CD14-positive monocyte (primary cell): ENCODE measurements at regions not wholly inside any gene's neighbourhood (a gene's known extent, or its start where the extent isn't known, plus 50 kb on each side); places are given as distances from the start of the nearest gene placed in this dataset.

Experiments
- DNase-seq, 3 donors: peaks; one replicate each; pipeline ENCODE4 v3.0.0-alpha.2; 2011 to 2022
- H2AFZ ChIP-seq: 2 replicates; pipeline ENCODE4 v1.6.0; 2012; ENCODE audit warnings: mild to moderate bottlenecking, low read depth, low read length, inconsistent platforms; ENCODE audit not compliant: insufficient read depth, poor library complexity, severe bottlenecking
- H3K27ac ChIP-seq, 2 donors: 1 replicate in 1 of 2; 2 replicates in 1 of 2; pipeline ENCODE4 v1.5.1; 2012 to 2013; ENCODE audit warnings: low read length in 2 of 2, control low read depth in 1 of 2, inconsistent platforms in 1 of 2, low read depth in 1 of 2, mild to moderate bottlenecking in 1 of 2
- H3K27me3 ChIP-seq, 2 donors: one replicate each; pipeline versions ENCODE4 v1.6.0 to v1.6.1; 2011 to 2013; ENCODE audit warnings: low read length in 2 of 2; ENCODE audit not compliant: control insufficient read depth in 2 of 2, insufficient read depth in 2 of 2
- H3K36me3 ChIP-seq, 2 donors: replicated peaks in 1 of 2; 1 replicate in 1 of 2; 2 replicates in 1 of 2; pipeline versions ENCODE4 v1.5.1 to v1.6.1; 2012 to 2013; ENCODE audit warnings: low read length in 2 of 2, control low read depth in 1 of 2, inconsistent platforms in 1 of 2, mild to moderate bottlenecking in 1 of 2; ENCODE audit not compliant: insufficient read depth in 2 of 2, control insufficient read depth in 1 of 2
- H3K4me1 ChIP-seq, 2 donors: 1 replicate in 1 of 2; 2 replicates in 1 of 2; pipeline versions ENCODE4 v1.5.1 to v1.6.1; 2012 to 2013; ENCODE audit warnings: low read length in 2 of 2, control low read depth in 1 of 2, inconsistent platforms in 1 of 2, mild to moderate bottlenecking in 1 of 2, moderate library complexity in 1 of 2; ENCODE audit not compliant: insufficient read depth in 2 of 2, control insufficient read depth in 1 of 2
- H3K4me2 ChIP-seq: replicated peaks from 2 replicates; pipeline ENCODE3; 2012; ENCODE audit warnings: low read length, moderate library complexity, mild to moderate bottlenecking; ENCODE audit not compliant: poor library complexity, severe bottlenecking; ENCODE audit errors: extremely low read depth
- H3K4me3 ChIP-seq, 3 experiments: fragments of 200-600 bp in 1 of 3; sonication (generic) in 1 of 3; replicated peaks in 1 of 3; 1 replicate in 2 of 3; 2 replicates in 1 of 3; pipeline ENCODE4 v1.5.1; 2011 to 2013; ENCODE audit warnings: low read length in 3 of 3, mild to moderate bottlenecking in 3 of 3, control low read depth in 2 of 3, low read depth in 2 of 3, inconsistent platforms in 1 of 3, moderate library complexity in 1 of 3
- H3K79me2 ChIP-seq: 2 replicates; pipeline ENCODE4 v1.6.0; 2012; ENCODE audit warnings: mild to moderate bottlenecking, control low read depth, inconsistent platforms, low read length, moderate library complexity; ENCODE audit not compliant: insufficient read depth
- H3K9ac ChIP-seq: 2 replicates; pipeline ENCODE4 v1.6.0; 2017; ENCODE audit warnings: low read length, mild to moderate bottlenecking; ENCODE audit not compliant: insufficient read depth, poor library complexity, severe bottlenecking
- H3K9me3 ChIP-seq, 2 donors: replicated peaks in 1 of 2; 1 replicate in 1 of 2; 2 replicates in 1 of 2; pipeline versions ENCODE4 v1.5.1 to v1.6.1; 2012 to 2013; ENCODE audit warnings: low read length in 2 of 2, control low read depth in 1 of 2; ENCODE audit not compliant: control insufficient read depth in 1 of 2, insufficient read depth in 1 of 2
- H4K20me1 ChIP-seq: 2 replicates; pipeline ENCODE4 v1.6.0; 2012; ENCODE audit warnings: mild to moderate bottlenecking, low read length, control low read depth, moderate library complexity; ENCODE audit not compliant: insufficient read depth
- H3K27ac Mint-ChIP-seq, 7 donors: one replicate each; pipeline ENCODE4 v1.8.0; 2020; ENCODE audit warnings: mild to moderate bottlenecking in 7 of 7, mixed read lengths in 7 of 7, moderate library complexity in 6 of 7, inconsistent platforms in 2 of 7
- H3K27me3 Mint-ChIP-seq, 3 donors: one replicate each; pipeline ENCODE4 v1.8.0; 2021 to 2022; ENCODE audit warnings: low read depth in 3 of 3, mild to moderate bottlenecking in 3 of 3, mixed read lengths in 3 of 3, moderate library complexity in 3 of 3, inconsistent platforms in 1 of 3
- H3K36me3 Mint-ChIP-seq, 2 donors: one replicate each; pipeline ENCODE4 v1.8.0; 2020; ENCODE audit warnings: mixed read lengths in 2 of 2, inconsistent platforms in 1 of 2, mild to moderate bottlenecking in 1 of 2
- H3K4me1 Mint-ChIP-seq: one replicate; pipeline ENCODE4 v1.8.0; 2020; ENCODE audit warnings: mild to moderate bottlenecking, mixed read lengths
- H3K4me3 Mint-ChIP-seq, 2 donors: one replicate each; pipeline ENCODE4 v1.8.0; 2020; ENCODE audit warnings: mild to moderate bottlenecking in 2 of 2, mixed read lengths in 2 of 2, moderate library complexity in 1 of 2
- H3K9me3 Mint-ChIP-seq, 7 donors: one replicate each; pipeline ENCODE4 v1.8.0; 2020 to 2022; ENCODE audit warnings: mixed read lengths in 7 of 7, mild to moderate bottlenecking in 6 of 7, moderate library complexity in 6 of 7, inconsistent platforms in 2 of 7
- CTCF ChIP-seq: fragments of 200-600 bp; IDR thresholded peaks from one replicate; pipeline ENCODE4 v1.8.0; 2022; ENCODE audit warnings: antibody characterized with exemption, mild to moderate bottlenecking
- WGBS: methylation state at CpG from one replicate; pipeline ENCODE4 v1.1.5; 2013; ENCODE audit warnings: missing lambda C conversion rate; ENCODE audit not compliant: insufficient coverage; 5-methylcytosine and 5-hydroxymethylcytosine counted together
- intact Hi-C, 2 donors: fragments of 100-400 bp; cut with micrococcal nuclease; formaldehyde crosslinking; loops; one replicate each; pipeline versions ENCODE4 v1.15.0 to v1.15.1; 2023

DNA sequence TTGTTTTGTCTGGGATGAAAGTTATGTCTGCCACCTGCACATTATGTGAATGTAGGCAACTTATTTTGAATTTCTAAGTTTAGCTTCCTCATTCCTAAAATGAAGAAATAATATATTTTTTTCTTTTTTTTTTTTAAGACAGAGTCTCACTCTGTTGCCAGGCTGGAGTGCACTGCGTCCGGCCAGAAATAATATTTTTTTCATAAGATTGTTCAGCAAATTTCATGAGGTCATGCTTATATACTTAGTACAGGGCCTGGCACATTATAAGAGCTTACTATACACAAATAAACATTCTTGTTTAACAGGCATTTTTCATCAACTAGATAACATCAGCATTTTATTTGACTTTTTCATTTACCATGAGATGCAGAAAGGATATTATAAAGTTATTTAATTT is 368.5 kb downstream of the GABRG2 start:
- H3K9me3 Mint-ChIP-seq: peaks cover 0 to 5% (median 2%) of the 10 kb centered on the region in 7 donors
- no peaks in the 10 kb centered on the region for H3K36me3 Mint-ChIP-seq
- Histone ChIP-seq H3K9ac (no peak overlapping the region), H4K20me1 (no peaks in the 10 kb centered on the region), H3K4me2 (no peak overlapping the region), H3K27me3 (no peaks in the 10 kb centered on the region), H3K27ac (no peak overlapping the region), H3K36me3 (no peaks in the 10 kb centered on the region), H3K9me3 (no peaks in the 10 kb centered on the region), H3K4me3 (no peak overlapping the region), H3K79me2 (no peaks in the 10 kb centered on the region), H2AFZ (no peak overlapping the region), H3K4me1 (no peaks in the 10 kb centered on the region)
- no peak overlapping the region for H3K4me3 Mint-ChIP-seq
- no CpG with 5 or more reads among the region's 2 CpGs for whole genome bisulfite sequencing
- TF ChIP-seq CTCF: no peak
- intact Hi-C loops: no loop called here
- no peaks in the 10 kb centered on the region for H3K27me3 Mint-ChIP-seq
- H3K27ac Mint-ChIP-seq: no peak overlapping the region
- DNase-seq: no peak
- H3K4me1 Mint-ChIP-seq: no peaks in the 10 kb centered on the region

DNA sequence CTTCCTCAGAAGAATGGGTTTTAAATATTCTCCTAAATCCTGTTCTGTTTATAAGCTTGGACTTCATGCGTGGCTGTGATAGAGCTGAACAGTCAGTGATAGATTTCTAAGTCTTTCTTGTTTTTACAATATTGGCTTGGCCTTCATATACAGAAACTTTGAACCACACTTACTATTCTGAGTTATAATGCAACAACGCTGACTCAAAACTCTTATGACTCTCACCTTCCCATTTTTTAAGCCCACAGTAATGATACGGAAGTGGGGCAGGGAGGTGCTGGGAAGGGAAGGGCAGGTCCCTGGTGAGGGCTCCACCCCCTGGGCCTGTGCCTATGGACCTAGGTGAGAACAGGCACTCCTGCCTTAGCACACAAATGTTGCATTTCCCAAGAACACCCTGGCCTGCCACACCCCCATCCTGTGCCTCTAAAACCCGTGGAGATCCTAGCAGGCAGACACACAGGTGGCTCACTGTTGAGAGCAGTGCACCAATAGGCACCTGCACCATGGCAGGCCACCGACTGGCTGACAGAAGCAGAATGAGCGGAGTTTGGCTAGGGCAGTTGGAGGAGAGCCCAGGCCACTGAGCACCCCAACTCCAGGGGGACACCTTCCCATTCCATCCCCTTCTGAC is 376.7 kb downstream of the GABRG2 start:
- intact Hi-C loops: no loop called here

More for the DNA sequence above, 376.7 kb downstream of the GABRG2 start:
- Histone ChIP-seq H3K4me3 (no peak overlapping the region), H3K9ac (no peak overlapping the region), H2AFZ (no peak overlapping the region), H3K27me3 (no peaks in the 10 kb centered on the region), H3K79me2 (no peaks in the 10 kb centered on the region), H3K9me3 (peaks cover 0 to 3% of the 10 kb centered on the region in 2 donors), H3K4me2 (no peak overlapping the region), H3K27ac (no peak overlapping the region), H3K4me1 (no peaks in the 10 kb centered on the region), H4K20me1 (no peaks in the 10 kb centered on the region), H3K36me3 (no peaks in the 10 kb centered on the region)
- no peaks in the 10 kb centered on the region for H3K9me3 Mint-ChIP-seq
- no peaks in the 10 kb centered on the region for H3K36me3 Mint-ChIP-seq
- no peaks in the 10 kb centered on the region for H3K4me1 Mint-ChIP-seq
- 80% methylated on average over 2 of the region's 6 CpGs for WGBS
- no peak for TF ChIP-seq CTCF
- no peak overlapping the region for H3K4me3 Mint-ChIP-seq
- DNase-seq: no peak
- peaks cover 0 to 1% (median 1%) of the 10 kb centered on the region in 3 donors for H3K27me3 Mint-ChIP-seq
- H3K27ac Mint-ChIP-seq: no peak overlapping the region
